ENCODE measurements at regions not wholly inside any gene's neighbourhood (a gene's known extent, or its start where the extent isn't known, plus 50 kb on each side); places are given as distances from the start of the nearest gene placed in this dataset.

DNA sequence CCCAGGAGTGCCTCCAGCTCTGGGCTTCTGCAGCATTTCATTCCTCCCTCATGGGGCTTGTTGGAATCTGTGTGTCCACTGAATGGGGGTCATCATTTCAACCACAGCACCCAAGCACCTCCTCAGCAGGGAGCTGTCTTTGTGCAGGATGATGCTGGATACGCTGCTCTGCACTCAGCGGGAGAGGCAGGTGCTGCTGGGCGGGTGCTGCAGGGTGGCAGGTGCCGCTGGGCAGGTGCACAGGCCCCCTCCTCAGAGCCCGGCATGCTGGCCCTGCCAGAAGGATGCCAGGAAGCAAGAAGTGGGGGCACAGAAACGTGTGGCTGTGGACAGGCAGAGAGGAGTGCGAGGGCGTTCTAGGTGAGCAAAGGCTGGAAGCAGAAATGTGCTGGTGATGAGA lies 121.8 kb upstream of the VSTM2B start:
- TF ChIP-seq, protein P1, sequence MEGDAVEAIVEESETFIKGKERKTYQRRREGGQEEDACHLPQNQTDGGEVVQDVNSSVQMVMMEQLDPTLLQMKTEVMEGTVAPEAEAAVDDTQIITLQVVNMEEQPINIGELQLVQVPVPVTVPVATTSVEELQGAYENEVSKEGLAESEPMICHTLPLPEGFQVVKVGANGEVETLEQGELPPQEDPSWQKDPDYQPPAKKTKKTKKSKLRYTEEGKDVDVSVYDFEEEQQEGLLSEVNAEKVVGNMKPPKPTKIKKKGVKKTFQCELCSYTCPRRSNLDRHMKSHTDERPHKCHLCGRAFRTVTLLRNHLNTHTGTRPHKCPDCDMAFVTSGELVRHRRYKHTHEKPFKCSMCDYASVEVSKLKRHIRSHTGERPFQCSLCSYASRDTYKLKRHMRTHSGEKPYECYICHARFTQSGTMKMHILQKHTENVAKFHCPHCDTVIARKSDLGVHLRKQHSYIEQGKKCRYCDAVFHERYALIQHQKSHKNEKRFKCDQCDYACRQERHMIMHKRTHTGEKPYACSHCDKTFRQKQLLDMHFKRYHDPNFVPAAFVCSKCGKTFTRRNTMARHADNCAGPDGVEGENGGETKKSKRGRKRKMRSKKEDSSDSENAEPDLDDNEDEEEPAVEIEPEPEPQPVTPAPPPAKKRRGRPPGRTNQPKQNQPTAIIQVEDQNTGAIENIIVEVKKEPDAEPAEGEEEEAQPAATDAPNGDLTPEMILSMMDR (IDR thresholded peaks at IDR 0.05) = no peak
- no peak for TF ChIP-seq EZH2 (IDR thresholded peaks at IDR 0.05; ENCODE audit: borderline replicate concordance, insufficient read depth, low read depth, low read length, poor library complexity, severe bottlenecking)
